HG03575 (cell line): ENCODE measurements at regions not wholly inside any gene's neighbourhood (a gene's known extent, or its start where the extent isn't known, plus 50 kb on each side); places are given as distances from the start of the nearest gene placed in this dataset.

Experiments
- ATAC-seq: cut with Tn5 transposase; IDR thresholded peaks from one replicate; pipeline ENCODE4 v1.9.1; 2021; ENCODE audit not compliant: unreplicated experiment, insufficient number of reproducible peaks, low FRiP score; ENCODE audit errors: extremely low read depth

GRCh38 chr16:60755907-60756306, 1280.3 kb downstream of the CDH8 start:
- ATAC-seq = no peak

- no peak for ATAC-seq
These were observed 1287.9 kb downstream of the CDH8 start for GRCh38 chr16:60748366-60748765.

- ATAC-seq = no peak
These were observed 1292.0 kb downstream of the CDH8 start for GRCh38 chr16:60744198-60744597.

DNA sequence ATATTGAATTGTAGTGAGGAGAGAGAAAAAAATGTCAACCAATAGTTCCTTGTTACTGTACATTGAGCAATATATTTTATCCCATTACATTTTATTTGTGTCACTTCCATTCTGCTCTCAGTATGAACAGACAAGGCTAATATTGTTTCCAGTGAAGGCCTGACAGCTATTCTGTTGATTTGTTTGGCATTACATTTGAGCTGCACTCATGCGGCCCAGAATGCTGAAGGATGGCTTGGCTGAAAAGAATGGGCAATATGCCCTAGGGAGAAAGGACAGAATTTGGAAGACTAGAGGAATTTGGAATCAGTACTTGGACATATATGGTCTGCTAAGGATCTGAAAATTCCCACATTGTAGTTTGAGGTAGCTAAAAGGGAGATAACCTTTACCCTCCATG, 1294.4 kb downstream of the CDH8 start:
- no peak for ATAC-seq

DNA sequence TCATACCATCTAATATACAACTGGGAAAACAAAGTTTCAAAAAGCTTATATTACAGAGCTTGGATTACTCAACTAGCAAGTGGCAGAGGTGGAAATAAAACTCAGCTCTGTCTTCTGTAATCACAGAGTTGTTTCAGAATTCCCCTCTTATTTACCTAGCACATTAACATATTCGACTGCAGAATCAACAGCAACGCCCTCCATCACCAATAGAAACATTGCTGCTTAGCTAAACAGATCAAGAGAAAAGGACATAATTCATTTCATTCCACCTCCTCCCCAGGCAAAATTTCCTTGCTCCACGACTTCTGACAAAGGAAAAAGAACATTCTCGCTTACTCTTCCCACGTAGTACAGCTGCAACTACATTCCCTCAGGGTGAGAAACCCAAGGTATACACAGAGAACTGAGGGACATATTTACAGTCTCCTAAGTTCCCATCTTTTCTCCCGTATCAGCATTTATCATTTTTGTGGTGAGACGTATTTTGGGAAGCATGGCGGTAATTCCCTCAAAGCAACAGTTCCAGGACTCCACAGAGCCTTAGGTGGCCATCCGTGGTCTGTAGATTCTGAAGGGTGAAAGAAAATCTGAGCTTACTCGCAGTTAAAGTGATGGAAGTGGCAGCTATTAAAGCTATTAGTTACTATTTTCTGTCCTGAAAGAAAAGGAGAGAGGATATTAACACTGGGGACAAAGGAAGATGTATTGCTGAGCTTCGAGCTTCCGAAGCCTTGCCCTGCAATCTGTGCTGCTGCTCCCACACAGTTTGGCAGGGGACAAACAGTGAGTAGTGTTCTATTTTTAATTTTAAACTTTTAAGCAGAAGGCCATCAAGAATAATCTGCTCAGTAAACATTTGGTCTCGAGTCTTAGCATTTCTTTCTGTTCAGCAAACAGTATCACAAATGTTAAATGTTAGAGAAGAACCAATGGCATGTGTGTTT, 1296.2 kb downstream of the CDH8 start:
- ATAC-seq = no peak

DNA sequence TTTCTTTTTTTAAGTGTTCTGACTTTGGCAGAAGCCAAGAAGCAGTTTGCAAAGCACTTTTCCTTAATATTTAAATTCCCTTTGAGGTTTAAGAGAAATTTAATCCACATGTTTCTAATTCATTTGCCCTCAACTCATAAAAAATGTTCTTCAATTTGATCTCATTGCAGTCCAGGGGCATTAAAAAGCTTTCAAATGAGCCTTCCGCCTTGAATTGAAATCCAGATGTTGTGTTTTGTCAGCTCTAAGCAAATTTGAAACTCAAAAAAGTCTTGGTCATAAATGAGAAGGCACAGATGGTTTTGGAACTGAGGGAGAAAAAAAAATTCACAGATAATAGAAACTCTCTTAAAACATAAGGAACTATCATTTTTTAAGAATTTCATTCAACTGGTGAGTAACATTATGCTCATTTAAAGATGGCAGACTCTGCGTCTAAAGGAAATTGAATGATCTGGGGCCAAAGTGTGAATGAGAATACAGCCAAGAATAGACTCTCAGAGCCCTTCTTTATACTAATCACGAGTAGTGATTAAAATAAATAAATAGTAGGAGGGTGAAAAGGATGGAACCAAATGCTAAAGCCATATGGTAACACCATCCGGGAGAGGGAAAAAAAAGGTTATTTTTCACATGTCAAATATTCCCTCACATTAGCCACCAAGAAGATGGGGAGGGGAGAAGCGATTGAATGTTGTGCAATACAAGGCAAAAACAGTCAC, 1304.7 kb downstream of the CDH8 start:
- no peak for ATAC-seq

GRCh38 chr16:60729051-60729450, 1307.2 kb downstream of the CDH8 start:
- no peak for ATAC-seq

- ATAC-seq = no peak
These were observed 1308.4 kb downstream of the CDH8 start for GRCh38 chr16:60727851-60728250.

- ATAC-seq = no peak
These were observed 1316.2 kb downstream of the CDH8 start for GRCh38 chr16:60720060-60720459.

- ATAC-seq = no peak
These were observed 1318.4 kb downstream of the CDH8 start for GRCh38 chr16:60717808-60718207.

- ATAC-seq = no peak
These were observed 1324.1 kb downstream of the CDH8 start for GRCh38 chr16:60712144-60712543.

- ATAC-seq = no peak
These were observed 1331.5 kb downstream of the CDH8 start for GRCh38 chr16:60704726-60705125.

- ATAC-seq = no peak
These were observed 1333.1 kb downstream of the CDH8 start for GRCh38 chr16:60703096-60703495.

DNA sequence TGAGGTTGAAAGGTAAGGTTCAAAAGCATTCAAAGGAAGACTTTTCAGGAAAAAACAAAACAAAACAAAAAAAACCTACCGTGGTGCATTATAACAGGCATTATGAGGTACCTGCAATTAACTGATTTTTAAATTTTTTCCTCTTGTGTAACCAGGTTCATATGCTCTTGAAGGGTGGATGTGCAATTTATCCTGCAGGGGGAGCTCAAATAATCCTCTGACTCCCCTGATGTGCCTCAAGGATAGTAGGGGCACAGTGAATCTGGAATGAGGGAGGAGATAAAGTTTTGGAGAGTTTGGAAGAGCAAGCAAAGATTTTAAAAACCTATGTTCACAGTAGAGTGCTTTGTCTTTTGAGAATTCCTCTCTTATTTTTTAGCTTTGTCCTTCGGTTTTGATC, 1349.4 kb downstream of the CDH8 start:
- ATAC-seq = no peak

- no peak for ATAC-seq
These were observed 1352.2 kb downstream of the CDH8 start for GRCh38 chr16:60684002-60684401.

DNA sequence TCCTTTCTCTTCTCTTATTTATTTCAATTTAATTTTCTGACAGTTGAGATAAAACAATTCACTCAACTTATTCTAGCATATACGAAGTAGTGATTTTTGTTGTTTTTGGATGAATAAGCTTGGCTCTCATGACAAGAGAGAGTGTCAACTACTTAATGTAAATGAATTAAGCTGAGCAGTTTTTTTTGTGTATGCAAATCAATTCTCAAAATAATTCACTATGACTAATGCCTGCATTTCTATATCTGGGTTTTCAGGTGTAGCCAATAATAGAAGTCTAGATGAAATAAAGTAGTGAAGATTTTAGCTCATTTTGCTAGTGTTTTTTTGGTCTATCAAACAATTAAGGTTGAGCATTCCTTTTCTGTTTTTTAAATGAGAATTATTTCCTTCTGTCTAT, 1354.0 kb downstream of the CDH8 start:
- no peak for ATAC-seq

DNA sequence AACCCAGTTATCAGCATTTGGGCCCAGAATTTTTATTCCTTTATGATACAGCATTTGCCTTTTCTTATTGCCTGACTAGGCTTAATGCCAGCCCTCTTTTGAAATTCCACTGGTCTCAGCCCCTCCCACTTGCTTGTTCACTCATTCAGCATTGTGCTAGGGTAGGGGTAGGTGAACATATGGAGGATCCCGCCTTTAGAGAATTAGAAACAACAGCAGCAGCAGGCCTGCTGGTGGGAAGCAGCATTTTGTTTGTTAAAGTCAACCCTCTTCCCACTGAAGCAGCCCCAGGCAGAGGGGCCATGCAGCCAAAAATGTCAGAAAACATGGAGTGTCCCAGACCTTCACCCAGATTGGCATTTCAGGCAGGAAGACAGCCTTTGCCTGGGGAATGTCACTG, 1355.2 kb downstream of the CDH8 start:
- no peak for ATAC-seq

DNA sequence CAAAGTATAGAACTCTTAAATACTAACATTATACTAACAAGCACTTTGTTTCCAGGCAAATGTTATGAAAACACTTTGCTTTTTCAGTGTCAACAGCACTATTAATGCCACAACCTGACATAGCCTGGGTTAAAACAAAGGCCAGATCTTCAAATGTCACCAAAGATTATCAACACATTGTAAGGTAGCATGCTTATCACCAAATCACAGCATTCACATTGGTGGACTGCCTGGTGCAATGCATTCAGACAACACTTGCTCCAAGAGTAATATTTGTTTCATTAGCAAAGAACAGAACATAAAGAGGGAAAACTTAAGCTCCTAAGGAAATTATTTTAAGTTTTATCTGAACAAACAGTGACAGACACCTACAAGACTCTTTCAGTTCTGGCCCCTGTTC, 1361.2 kb downstream of the CDH8 start:
- no peak for ATAC-seq

GRCh38 chr16:60674241-60674640, 1362.0 kb downstream of the CDH8 start:
- ATAC-seq = no peak

DNA sequence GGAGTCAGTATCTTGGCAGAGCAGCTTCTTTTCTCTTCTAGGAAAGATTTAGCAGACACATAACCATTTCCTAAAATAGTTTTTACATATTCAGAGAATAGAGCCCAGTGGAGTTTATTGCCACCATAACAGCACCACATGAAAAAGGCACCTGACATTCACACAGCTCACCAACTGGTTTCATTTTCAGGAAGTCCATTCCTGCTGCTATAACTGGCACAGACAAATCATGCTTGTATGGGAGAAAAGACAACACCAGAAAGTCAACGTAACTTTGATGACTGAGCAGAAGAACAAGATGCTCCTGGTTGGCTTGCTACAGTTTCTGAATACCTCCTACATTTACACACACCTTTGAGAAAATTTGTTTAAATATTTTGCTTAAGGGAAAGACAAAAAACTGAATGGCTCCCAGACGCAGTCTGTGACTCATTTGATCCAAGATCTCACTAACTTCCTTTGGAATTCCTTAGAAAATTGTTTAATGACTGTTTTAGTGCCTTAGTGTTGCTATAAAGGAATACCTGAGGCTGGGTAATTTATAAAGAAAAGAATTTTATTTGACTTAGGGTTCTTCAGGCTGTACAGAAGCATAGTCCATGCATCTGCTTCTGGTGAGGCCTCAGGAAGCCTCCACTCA, 1380.6 kb downstream of the CDH8 start:
- ATAC-seq = no peak
